ENCODE measurements at regions not wholly inside any gene's neighbourhood (a gene's known extent, or its start where the extent isn't known, plus 50 kb on each side); places are given as distances from the start of the nearest gene placed in this dataset.

- no peak for DNase-seq (ENCODE audit: extremely low read depth in 1 of 11, low read depth in 9 of 11, low spot score in 4 of 11)
These were observed 113.6 kb downstream of the PFDN4 start for GRCh38 chr20:54321352-54322087.

- no peak for DNase-seq (ENCODE audit: extremely low read depth in 1 of 11, low read depth in 9 of 11, low spot score in 4 of 11)
These were observed 115.4 kb downstream of the PFDN4 start for GRCh38 chr20:54323227-54323734.

DNA sequence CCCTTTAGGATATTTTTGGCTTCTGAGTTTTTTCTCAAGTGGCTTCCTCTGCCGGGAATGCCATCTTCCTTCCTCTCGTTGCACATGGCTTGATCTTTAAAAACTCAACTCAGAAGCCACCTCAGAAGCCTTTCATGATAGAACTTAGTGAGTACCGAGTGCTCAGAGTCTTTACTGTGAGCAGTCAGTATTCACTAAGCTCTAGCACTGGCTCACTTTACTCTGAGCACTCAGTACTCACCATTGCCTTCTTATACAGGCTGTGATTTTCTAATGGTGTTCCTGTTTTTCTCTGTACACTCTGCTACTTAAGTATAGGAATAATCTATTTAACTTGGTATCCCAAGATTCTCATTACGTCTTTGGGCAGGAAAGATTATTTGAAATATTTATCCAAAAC, 116.2 kb downstream of the PFDN4 start:
- no peak for DNase-seq (ENCODE audit: extremely low read depth in 1 of 11, low read depth in 9 of 11, low spot score in 4 of 11)

- DNase-seq (ENCODE audit: extremely low read depth in 1 of 11, low read depth in 9 of 11, low spot score in 4 of 11) = no peak
These were observed 116.9 kb downstream of the PFDN4 start for GRCh38 chr20:54324652-54325285.

GRCh38 chr20:54335299-54335698, 127.4 kb downstream of the PFDN4 start:
- DNase-seq (ENCODE audit: extremely low read depth in 1 of 11, low read depth in 9 of 11, low spot score in 4 of 11) = no peak

DNA sequence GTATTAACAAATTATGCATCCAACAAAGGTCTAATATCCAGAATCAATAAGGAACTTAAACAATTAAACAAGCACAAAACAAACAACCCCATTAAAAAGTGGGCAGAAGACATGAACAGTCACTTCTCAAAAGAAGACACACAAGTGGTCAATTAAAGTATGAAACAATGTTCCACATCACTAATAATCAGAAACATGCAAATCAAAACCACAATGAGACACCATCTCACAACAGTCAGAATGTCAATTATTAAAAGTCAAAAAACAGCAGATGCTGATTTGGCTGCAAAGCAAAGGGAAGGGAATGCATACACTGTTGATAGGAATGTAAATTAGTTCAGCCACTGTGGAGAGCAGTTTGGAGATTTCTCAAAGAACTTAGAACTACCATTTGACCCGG, 129.3 kb downstream of the PFDN4 start:
- DNase-seq (ENCODE audit: extremely low read depth in 1 of 11, low read depth in 9 of 11, low spot score in 4 of 11) = no peak

DNA sequence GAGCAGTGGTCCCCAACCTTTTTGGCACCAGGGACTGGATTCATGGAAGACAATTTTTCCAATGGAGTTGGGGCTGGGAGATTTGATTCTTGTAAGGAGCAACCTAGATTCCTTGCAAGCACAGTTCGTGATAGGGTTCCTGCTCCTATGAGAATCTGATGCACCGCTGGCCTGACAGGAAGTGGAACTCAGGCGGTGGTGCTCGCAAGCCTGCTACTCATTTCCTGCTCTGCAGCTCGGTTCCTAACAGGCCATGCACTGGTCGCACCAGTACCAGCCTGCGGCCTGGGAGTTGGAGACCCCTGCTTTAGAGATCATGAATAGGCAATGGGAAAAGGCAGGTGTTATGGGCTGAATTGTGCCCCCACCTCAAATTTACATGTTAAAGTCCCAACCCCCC, 131.2 kb downstream of the PFDN4 start:
- no peak for DNase-seq (ENCODE audit: extremely low read depth in 1 of 11, low read depth in 9 of 11, low spot score in 4 of 11)

DNA sequence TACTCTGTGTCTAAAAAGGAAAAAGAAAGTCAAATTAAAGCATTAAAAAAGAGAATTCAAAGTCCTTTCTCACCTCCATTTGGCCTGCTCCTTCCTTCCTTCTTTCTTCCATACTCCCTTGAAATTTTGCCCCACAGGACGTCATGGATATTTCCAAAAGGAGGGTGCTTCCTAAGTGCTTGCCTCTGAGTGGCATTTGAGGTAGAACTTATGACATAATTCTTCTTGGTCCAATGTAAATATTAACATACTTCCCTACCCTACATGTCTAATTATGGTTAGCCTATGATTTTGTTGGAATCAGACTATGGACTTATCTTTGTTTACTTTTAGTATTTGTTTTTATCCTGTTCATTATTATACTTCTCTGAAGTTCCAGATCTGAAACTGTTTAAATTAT, 132.3 kb downstream of the PFDN4 start:
- DNase-seq (ENCODE audit: extremely low read depth in 1 of 11, low read depth in 9 of 11, low spot score in 4 of 11) = no peak

DNA sequence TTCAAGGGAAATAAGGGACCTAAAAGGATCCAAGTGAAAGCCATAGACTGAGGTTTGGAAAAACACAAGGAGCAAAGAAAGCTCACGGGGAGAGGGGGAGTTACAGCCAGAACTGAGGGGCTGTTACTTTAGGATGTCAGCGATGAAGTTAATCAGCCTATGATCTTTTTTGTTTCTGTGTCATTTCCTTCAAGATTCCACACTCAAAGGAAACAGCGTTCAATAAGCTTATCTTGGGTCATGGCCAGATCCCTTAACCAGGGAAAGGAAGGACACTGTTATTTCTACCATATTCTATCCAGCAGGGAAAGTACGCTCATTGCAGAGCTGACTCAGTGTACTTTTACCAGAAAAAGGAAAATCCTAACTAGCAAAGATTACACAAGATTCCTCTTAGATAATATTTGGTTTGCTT, 132.8 kb downstream of the PFDN4 start:
- DNase-seq (ENCODE audit: extremely low read depth in 1 of 11, low read depth in 9 of 11, low spot score in 4 of 11) = no peak

DNA sequence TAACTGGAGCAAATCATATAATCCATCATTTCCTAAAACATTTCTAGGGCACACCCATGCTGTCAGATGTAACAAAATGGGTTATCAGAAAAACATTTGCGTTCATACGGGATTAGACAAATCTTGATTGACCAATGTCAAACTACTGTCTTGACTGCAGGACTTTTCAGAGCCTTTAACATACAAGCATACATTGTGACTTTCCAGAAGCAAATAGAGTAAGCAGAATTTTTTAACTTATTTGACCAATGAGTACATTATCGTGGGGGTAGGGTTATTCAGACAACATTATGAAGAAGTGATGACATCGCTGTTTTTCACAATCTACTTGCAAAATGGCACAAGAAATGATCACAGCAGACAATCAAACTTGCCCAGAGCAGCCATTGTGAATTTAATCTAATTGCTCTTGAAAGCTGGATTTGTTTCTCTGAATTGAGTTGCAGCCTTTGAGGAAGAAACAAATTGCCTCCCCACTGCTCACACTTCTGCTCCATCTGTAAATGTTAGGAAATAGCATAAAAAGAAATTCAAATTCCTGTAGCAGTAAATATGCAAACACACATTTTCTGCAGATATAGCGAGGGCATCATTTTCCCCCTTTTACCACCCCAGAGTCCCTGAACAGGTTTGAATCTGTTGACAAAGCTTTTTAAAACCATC, 133.0 kb upstream of the DOK5 start:
- DNase-seq (ENCODE audit: extremely low read depth in 1 of 11, low read depth in 9 of 11, low spot score in 4 of 11) = no peak

DNA sequence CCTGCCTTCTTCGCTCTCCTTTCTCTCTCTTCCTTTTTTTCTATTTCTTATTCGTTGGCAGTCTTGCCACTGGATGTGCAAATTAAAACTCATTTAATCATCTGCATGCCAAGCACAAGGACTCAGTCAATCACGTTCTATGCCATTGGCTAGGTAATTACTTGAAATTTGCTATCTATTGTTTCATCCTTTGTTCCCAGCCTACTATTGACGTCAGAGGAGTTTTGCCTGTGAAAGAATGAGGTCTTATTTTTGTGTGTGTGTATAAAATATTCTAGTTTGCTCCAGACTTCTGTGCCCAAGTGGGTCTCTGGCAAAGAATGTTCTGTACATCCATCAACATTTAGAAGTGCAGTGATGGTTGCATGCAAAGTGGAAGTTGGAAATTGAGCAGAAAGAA, 132.3 kb upstream of the DOK5 start:
- DNase-seq (ENCODE audit: extremely low read depth in 1 of 11, low read depth in 9 of 11, low spot score in 4 of 11) = no peak

DNA sequence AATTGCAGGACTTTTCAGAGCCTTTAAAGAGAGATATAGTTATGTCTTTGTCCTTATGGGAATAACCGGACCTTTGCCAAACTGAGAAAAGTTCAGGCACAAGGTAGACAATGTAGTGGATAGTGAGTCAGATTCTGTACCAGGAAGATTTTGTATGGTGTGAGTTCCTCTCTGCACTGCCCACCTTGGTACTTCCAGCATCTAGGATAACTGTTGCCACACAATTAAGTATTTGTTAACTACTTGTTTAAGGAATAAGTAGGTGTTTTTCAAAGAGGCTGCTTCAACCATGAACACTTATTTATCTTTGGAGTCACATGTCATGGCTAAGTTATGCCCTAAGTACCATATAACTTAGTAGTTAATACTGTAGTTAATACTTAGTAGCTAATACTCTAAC, 131.8 kb upstream of the DOK5 start:
- DNase-seq (ENCODE audit: extremely low read depth in 1 of 11, low read depth in 9 of 11, low spot score in 4 of 11) = no peak

- DNase-seq (ENCODE audit: extremely low read depth in 1 of 11, low read depth in 9 of 11, low spot score in 4 of 11) = no peak
These were observed 130.6 kb upstream of the DOK5 start for GRCh38 chr20:54344832-54345231.

DNA sequence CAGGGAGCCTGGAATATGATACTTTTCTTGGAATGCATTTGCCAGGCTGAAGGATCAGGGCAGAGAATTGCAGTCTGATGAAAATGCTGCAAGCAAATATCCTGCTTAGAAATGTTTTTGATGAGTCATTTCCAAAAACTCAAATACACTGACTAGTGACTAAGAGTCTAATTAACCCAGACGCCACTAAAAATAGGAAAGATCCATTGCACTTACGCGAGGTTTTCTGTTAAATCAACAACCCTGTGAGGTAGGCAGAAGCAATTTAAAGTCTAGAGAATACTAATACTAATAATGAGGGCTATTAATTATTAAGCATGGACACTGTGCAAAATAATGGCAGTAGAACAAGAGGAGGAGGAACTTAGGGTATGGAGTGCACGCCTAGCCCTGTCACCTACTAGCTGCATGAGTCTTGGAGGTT, 130.1 kb upstream of the DOK5 start:
- no peak for DNase-seq (ENCODE audit: extremely low read depth in 1 of 11, low read depth in 9 of 11, low spot score in 4 of 11)

GRCh38 chr20:54345821-54346220, 129.6 kb upstream of the DOK5 start:
- DNase-seq (ENCODE audit: extremely low read depth in 1 of 11, low read depth in 9 of 11, low spot score in 4 of 11) = no peak

DNA sequence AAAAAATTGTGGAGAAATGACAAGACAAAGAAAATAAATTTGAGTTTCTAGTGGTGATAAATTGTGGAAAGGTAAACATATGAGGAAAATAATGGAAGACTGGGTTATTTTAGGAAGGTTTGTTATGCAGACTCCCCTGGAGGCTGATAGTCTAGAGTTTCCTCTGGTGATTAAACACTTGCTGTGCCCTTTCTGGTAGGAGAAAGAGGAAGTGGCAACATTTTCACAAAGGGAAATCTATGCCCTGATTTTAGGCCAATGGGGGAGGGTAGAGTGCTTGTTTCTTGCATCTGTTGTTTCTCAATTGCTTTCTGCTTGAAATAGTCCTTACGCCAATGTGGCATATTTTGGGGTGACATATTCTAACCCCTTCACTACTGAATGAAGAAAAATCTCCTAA, 129.1 kb upstream of the DOK5 start:
- no peak for DNase-seq (ENCODE audit: extremely low read depth in 1 of 11, low read depth in 9 of 11, low spot score in 4 of 11)

DNA sequence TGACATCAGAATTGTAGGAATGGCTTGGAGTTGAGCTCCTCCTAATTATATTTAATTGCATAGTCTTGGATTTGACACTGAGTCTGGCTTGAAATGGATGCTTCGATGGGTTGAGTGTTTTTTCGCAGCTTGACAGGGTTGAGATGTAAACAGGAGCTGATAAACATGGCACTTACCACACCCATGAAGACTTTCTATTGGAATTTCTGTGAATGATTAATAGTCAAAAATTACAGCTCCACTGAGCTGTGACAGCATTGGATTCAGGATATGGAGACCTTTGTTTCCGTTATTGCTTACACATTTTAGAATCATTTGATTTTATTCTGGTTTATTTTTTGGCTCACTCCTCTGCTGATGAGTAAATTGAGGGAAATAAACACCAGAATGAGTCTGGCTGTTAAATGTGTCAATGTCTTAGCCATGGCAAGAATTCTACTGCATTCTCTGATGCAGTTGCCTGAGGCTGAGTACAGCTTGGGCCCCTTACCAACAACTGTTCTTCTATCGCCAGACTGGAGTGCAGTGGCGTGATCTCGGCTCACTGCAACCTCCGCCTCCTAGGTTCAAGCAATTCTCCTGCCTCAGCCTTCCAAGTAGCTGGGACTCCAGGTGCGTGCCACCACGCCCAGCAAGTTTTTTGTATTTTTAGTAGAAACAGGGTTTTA, 128.1 kb upstream of the DOK5 start:
- peak in 1 of 11 donors; percentile 19 for DNase-seq (ENCODE audit: extremely low read depth in 1 of 11, low read depth in 9 of 11, low spot score in 4 of 11)

GRCh38 chr20:54350415-54350814, 125.0 kb upstream of the DOK5 start:
- DNase-seq (ENCODE audit: extremely low read depth in 1 of 11, low read depth in 9 of 11, low spot score in 4 of 11) = no peak

GRCh38 chr20:54351371-54352136, 123.8 kb upstream of the DOK5 start:
- DNase-seq (ENCODE audit: extremely low read depth in 1 of 11, low read depth in 9 of 11, low spot score in 4 of 11) = no peak
